Tibial nerve (tissue), 4 donors: ENCODE measurements at regions not wholly inside any gene's neighbourhood (a gene's known extent, or its start where the extent isn't known, plus 50 kb on each side); places are given as distances from the start of the nearest gene placed in this dataset.

Experiments
- DNase-seq, 2 donors: peaks; one replicate each; pipeline ENCODE4 v3.0.0-alpha.2; 2019; ENCODE audit warnings: low spot score in 2 of 2
- H3K27ac ChIP-seq, 4 donors: fragments of 200-600 bp; sonication (generic) in 3 of 4; one replicate each; pipeline ENCODE4 v1.5.1; 2017 to 2019; ENCODE audit warnings: mild to moderate bottlenecking in 1 of 4
- H3K27me3 ChIP-seq, 2 donors: fragments of 200-600 bp; sonication (generic) in 1 of 2; one replicate each; pipeline versions ENCODE4 v1.5.1 to v1.6.0; 2017 to 2019
- H3K36me3 ChIP-seq, 3 donors: fragments of 200-600 bp; sonication (generic); one replicate each; pipeline ENCODE4 v1.5.1; 2018 to 2019
- H3K4me1 ChIP-seq, 4 donors: fragments of 200-600 bp; sonication (generic) in 3 of 4; one replicate each; pipeline ENCODE4 v1.5.1; 2017 to 2019
- H3K4me3 ChIP-seq, 4 donors: fragments of 200-600 bp; sonication (generic) in 3 of 4; one replicate each; pipeline ENCODE4 v1.5.1; 2017 to 2019; ENCODE audit warnings: mild to moderate bottlenecking in 1 of 4, moderate library complexity in 1 of 4
- H3K9me3 ChIP-seq, 4 donors: fragments of 200-600 bp; sonication (generic) in 3 of 4; one replicate each; pipeline ENCODE4 v1.5.1; 2017 to 2019
- EP300 ChIP-seq, 2 donors: sonication (generic); formaldehyde crosslinking; IDR thresholded peaks; one replicate each; pipeline ENCODE4 v1.6.1; 2017; ENCODE audit warnings: antibody characterized with exemption in 2 of 2, mild to moderate bottlenecking in 1 of 2
- POLR2A ChIP-seq, 2 donors: fragments of 450-650 bp; IDR thresholded peaks; one replicate each; pipeline ENCODE4 v1.6.1; 2017; ENCODE audit warnings: antibody characterized with exemption in 2 of 2, mild to moderate bottlenecking in 2 of 2, moderate library complexity in 2 of 2
- WGBS, 2 donors: methylation state at CpG; one replicate each; pipeline ENCODE4 v1.1.5; 2018; 5-methylcytosine and 5-hydroxymethylcytosine counted together
- TF ChIP-seq, protein P1 (sequence below), 5 experiments: fragments of 200-600 bp in 3 of 5; fragments of 450-650 bp in 2 of 5; sonication (generic) in 3 of 5; IDR thresholded peaks; one replicate each; pipeline ENCODE4 v1.5.1; 2016 to 2019; ENCODE audit warnings: antibody characterized with exemption in 5 of 5, mild to moderate bottlenecking in 3 of 5, moderate library complexity in 2 of 5

DNA sequence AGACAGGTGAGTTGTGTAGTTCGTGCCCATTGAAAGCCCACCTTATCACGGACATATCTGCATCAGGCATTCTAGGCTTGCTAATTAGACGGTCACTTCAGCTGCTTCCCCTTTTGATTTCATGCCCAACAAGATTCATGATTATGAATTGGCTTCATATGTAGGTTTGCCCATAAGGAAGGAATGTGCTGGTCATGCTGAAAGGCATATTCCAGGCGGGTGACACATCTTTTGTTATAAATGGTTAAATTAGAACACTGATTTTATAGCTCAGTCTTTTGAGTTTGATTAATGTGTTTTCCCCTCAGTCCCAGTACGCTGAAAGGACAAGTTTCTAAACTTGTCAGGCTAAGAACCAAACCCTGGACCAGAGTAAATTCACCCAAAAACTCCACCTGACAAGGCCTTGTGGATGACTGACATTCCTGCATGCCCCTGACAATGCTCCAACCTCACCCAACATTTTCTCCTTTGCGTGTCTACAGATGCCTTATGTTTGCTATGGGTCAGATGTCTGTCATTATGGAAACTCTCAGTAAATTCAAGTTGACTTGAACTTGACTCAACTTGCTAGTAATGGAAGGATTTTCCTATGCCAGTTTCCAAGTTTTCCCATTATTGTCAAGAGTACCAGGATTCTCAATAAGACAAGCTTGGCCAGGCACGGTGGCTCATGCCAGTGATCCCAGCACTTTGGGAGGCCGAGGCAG, 421.9 kb downstream of the PMP22 start:
- no peak overlapping the region for H3K27ac ChIP-seq
- no peak overlapping the region for H3K4me3 ChIP-seq
- H3K27me3 ChIP-seq, result no peaks in the 10 kb centered on the region
- H3K4me1 ChIP-seq, result no peaks in the 10 kb centered on the region
- no peaks in the 10 kb centered on the region for H3K9me3 ChIP-seq
- 84 to 91% methylated on average over 8 of the region's 8 CpGs for WGBS, 2 donors
- H3K36me3 ChIP-seq, result no peaks in the 10 kb centered on the region
- TF ChIP-seq POLR2A (IDR thresholded peaks at IDR 0.05) (no peak), EP300 (IDR thresholded peaks at IDR 0.05) (no peak)
- TF ChIP-seq, protein P1, sequence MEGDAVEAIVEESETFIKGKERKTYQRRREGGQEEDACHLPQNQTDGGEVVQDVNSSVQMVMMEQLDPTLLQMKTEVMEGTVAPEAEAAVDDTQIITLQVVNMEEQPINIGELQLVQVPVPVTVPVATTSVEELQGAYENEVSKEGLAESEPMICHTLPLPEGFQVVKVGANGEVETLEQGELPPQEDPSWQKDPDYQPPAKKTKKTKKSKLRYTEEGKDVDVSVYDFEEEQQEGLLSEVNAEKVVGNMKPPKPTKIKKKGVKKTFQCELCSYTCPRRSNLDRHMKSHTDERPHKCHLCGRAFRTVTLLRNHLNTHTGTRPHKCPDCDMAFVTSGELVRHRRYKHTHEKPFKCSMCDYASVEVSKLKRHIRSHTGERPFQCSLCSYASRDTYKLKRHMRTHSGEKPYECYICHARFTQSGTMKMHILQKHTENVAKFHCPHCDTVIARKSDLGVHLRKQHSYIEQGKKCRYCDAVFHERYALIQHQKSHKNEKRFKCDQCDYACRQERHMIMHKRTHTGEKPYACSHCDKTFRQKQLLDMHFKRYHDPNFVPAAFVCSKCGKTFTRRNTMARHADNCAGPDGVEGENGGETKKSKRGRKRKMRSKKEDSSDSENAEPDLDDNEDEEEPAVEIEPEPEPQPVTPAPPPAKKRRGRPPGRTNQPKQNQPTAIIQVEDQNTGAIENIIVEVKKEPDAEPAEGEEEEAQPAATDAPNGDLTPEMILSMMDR (IDR thresholded peaks at IDR 0.05), result no peak
- DNase-seq, result no peak

DNA sequence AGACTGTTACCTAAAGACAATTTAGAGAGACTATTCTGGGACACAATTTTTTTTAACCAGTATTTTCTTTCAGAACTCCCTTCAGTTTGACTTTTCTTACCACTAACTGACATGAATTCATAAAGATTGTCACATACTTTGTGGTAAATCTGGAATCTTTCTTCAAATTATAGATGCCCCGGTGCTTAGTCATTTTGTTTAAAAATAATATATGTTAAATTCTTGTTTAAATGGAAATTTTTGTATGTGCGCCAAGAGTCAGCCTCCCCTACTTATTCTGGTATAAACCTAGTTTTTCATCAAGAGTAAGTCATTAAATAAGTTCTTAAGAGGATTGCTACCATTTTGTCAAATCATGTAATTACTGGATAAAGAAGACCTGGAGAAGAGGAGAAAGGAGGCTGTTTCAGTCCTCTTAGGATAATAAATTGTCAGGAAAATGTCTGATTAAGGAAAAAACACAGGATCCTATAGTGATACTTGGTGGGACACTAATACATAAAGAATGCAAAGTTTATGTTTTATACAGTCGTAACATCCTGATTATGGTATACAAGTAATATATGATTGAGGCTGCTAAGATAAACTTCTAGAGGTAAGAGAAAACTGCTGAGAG, 424.4 kb downstream of the PMP22 start:
- Histone ChIP-seq H3K9me3 (peaks cover 0 to 9% (median 0%) of the 10 kb centered on the region in 4 donors), H3K4me1 (no peaks in the 10 kb centered on the region), H3K27ac (no peak overlapping the region), H3K27me3 (no peaks in the 10 kb centered on the region), H3K36me3 (no peaks in the 10 kb centered on the region), H3K4me3 (no peak overlapping the region)
- TF ChIP-seq POLR2A (IDR thresholded peaks at IDR 0.05), result no peak
- TF ChIP-seq, protein P1 (IDR thresholded peaks at IDR 0.05), result no peak
- TF ChIP-seq EP300 (IDR thresholded peaks at IDR 0.05), result no peak
- WGBS, 2 donors, result 79 to 83% methylated on average over 3 of the region's 3 CpGs
- DNase-seq, result no peak

DNA sequence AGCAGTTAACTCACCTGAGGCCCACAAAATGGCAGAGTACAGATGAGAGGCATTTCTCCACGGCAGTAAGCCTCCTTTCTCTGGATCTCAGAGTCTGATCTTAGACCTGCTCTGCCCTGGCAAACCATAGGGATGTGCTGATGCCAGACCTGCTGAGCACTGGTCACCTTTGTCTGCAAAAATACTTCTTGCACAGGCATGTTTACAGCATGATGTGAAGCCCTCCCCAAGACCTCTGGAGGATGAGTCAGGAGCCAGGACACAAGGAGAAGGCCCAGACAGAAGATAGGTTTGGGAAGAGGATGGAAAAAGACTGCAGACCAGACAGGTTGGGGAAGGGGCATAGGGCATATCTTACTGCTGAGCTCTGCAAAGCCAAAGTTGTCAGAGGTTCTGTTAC, 426.6 kb downstream of the PMP22 start:
- TF ChIP-seq EP300 (IDR thresholded peaks at IDR 0.05) (no peak), POLR2A (IDR thresholded peaks at IDR 0.05) (no peak)
- TF ChIP-seq, protein P1 (IDR thresholded peaks at IDR 0.05), result no peak
- no peaks in the 10 kb centered on the region for H3K36me3 ChIP-seq
- no peaks in the 10 kb centered on the region for H3K4me1 ChIP-seq
- H3K4me3 ChIP-seq, result no peak overlapping the region
- H3K27me3 ChIP-seq, result no peaks in the 10 kb centered on the region
- H3K27ac ChIP-seq, result no peak overlapping the region
- 53 to 57% methylated on average over 1 of the region's 1 CpG for WGBS, 2 donors
- DNase-seq, result no peak
- peaks cover 0 to 21% (median 0%) of the 10 kb centered on the region in 4 donors for H3K9me3 ChIP-seq

DNA sequence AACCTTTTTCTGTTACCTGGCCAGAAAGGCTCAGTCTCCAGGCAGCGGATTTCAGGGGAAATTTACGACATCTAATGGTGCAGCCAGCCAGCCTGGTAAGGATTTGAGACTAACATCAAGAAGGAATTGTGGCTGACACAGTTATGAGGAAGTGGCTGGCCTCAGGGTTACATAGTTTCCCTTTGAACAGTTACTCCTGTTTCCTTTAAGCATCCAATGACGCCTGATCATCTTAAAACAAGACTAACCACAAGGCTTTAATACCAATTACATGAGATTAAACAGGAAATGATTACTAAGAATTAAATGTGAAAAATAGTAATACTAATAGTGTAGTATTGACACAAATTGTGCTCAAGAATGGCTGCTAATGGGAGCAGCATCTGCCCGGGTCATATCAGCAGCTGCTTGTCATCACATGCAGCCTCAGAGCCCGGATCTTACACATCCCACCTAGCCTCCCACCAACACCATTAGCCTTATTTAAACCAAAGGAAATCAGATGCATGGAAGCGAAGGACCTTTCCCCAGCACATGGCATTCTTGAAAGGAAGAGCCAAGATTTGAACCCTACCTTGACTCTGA, 431.8 kb downstream of the PMP22 start:
- Histone ChIP-seq H3K27me3 (no peaks in the 10 kb centered on the region), H3K4me1 (no peaks in the 10 kb centered on the region), H3K27ac (no peak overlapping the region), H3K4me3 (no peak overlapping the region), H3K36me3 (no peaks in the 10 kb centered on the region), H3K9me3 (peaks cover 0 to 21% (median 0%) of the 10 kb centered on the region in 4 donors)
- 51 to 61% methylated on average over 6 of the region's 6 CpGs for WGBS, 2 donors
- TF ChIP-seq EP300 (IDR thresholded peaks at IDR 0.05) (no peak), POLR2A (IDR thresholded peaks at IDR 0.05) (no peak)
- TF ChIP-seq, protein P1 (IDR thresholded peaks at IDR 0.05), result no peak
- no peak for DNase-seq

DNA sequence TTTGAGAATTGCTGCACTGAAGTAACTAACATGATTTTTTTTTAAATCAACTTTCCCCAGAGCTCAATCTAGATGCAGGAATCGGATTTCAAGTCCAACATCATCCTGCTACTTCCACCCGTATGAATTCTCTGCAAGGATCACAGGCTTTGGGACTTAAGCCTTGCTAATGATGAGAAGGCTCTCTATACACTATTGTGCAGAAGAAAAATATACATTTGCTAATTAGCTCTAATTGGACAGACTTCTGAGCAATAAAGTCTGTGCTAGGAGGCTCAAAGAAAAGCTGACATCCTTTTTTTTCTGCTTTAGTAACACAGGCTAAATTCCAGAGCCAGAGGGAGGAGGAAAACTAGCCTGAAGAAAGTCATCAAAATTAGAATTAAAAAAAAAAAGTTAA, 433.6 kb downstream of the PMP22 start:
- Histone ChIP-seq H3K4me3 (no peak overlapping the region), H3K4me1 (no peaks in the 10 kb centered on the region), H3K27ac (no peak overlapping the region), H3K27me3 (no peaks in the 10 kb centered on the region), H3K9me3 (peaks cover 0 to 20% (median 0%) of the 10 kb centered on the region in 4 donors), H3K36me3 (no peaks in the 10 kb centered on the region)
- DNase-seq, result no peak
- 15 to 21% methylated on average over 2 of the region's 2 CpGs for WGBS, 2 donors
- TF ChIP-seq POLR2A (IDR thresholded peaks at IDR 0.05), result no peak
- no peak for TF ChIP-seq EP300 (IDR thresholded peaks at IDR 0.05)
- TF ChIP-seq, protein P1 (IDR thresholded peaks at IDR 0.05), result no peak
